ENCODE measurements at regions not wholly inside any gene's neighbourhood (a gene's known extent, or its start where the extent isn't known, plus 50 kb on each side); places are given as distances from the start of the nearest gene placed in this dataset.

- TF ChIP-seq EZH2phosphoT487 (IDR thresholded peaks at IDR 0.05) (no peak), EZH2 (IDR thresholded peaks at IDR 0.05) (no peak), CTCF (IDR thresholded peaks at IDR 0.05) (no peak)
- Mint-ChIP-seq H3K27ac (no peak overlapping the region), H3K27me3 (ENCODE audit: insufficient read depth, low read depth) (no peaks in the 10 kb centered on the region), H3K9me3 (no peaks in the 10 kb centered on the region), H3K4me1 (no peaks in the 10 kb centered on the region), H3K36me3 (no peaks in the 10 kb centered on the region), H3K4me3 (no peak overlapping the region)
- Histone ChIP-seq H4K20me1 (ENCODE audit: low read depth) (no peaks in the 10 kb centered on the region), H3K9me3 (ENCODE audit: low read depth) (no peaks in the 10 kb centered on the region), H3K4me3 (no peak overlapping the region), H3K4me1 (peaks cover 1% of the 10 kb centered on the region), H3K79me2 (ENCODE audit: low read depth) (no peaks in the 10 kb centered on the region), H3K36me3 (no peaks in the 10 kb centered on the region), H3K9ac (no peak overlapping the region), H2AFZ (replicated peaks) (no peak overlapping the region), H3F3A (ENCODE audit: low read depth) (no peaks in the 10 kb centered on the region), H3K4me2 (no peak overlapping the region), H3K27me3 (no peaks in the 10 kb centered on the region), H3K27ac (no peak overlapping the region)
- no peak for DNase-seq (ENCODE audit: low spot score)
Measured at GRCh38 chr21:14833241-14833640, 231.6 kb downstream of the NRIP1 start.

GRCh38 chr21:14830307-14830706 is 234.5 kb downstream of the NRIP1 start:
- H3K4me1 Mint-ChIP-seq = no peaks in the 10 kb centered on the region
- H3K9me3 Mint-ChIP-seq = no peaks in the 10 kb centered on the region

GRCh38 chr21:14829685-14830084 is 235.1 kb downstream of the NRIP1 start:
- no peaks in the 10 kb centered on the region for H3K4me1 ChIP-seq
- H2AFZ ChIP-seq (replicated peaks) = no peak overlapping the region
- no peaks in the 10 kb centered on the region for H3K4me1 Mint-ChIP-seq
- no peaks in the 10 kb centered on the region for H4K20me1 ChIP-seq (ENCODE audit: low read depth)
- no peak overlapping the region for H3K4me3 Mint-ChIP-seq
- no peaks in the 10 kb centered on the region for H3K9me3 ChIP-seq (ENCODE audit: low read depth)
- no peaks in the 10 kb centered on the region for H3K27me3 ChIP-seq
- H3K36me3 Mint-ChIP-seq = no peaks in the 10 kb centered on the region
- H3K4me3 ChIP-seq = no peak overlapping the region
- H3K27ac Mint-ChIP-seq = no peak overlapping the region
- no peaks in the 10 kb centered on the region for H3K36me3 ChIP-seq
- H3K9me3 Mint-ChIP-seq = no peaks in the 10 kb centered on the region
- no peak for DNase-seq (ENCODE audit: low spot score)
- no peak overlapping the region for H3K9ac ChIP-seq
- no peaks in the 10 kb centered on the region for H3K79me2 ChIP-seq (ENCODE audit: low read depth)
- no peak overlapping the region for H3K27ac ChIP-seq
- H3K27me3 Mint-ChIP-seq (ENCODE audit: insufficient read depth, low read depth) = no peaks in the 10 kb centered on the region
- H3F3A ChIP-seq (ENCODE audit: low read depth) = no peaks in the 10 kb centered on the region
- no peak overlapping the region for H3K4me2 ChIP-seq
- no peak for TF ChIP-seq EZH2 (IDR thresholded peaks at IDR 0.05)
- TF ChIP-seq EZH2phosphoT487 (IDR thresholded peaks at IDR 0.05) = no peak
- no peak for TF ChIP-seq CTCF (IDR thresholded peaks at IDR 0.05)

More at GRCh38 chr21:14830307-14830706, 234.5 kb downstream of the NRIP1 start:
- TF ChIP-seq EZH2 (IDR thresholded peaks at IDR 0.05) (no peak), EZH2phosphoT487 (IDR thresholded peaks at IDR 0.05) (no peak), CTCF (IDR thresholded peaks at IDR 0.05) (no peak)
- H3K79me2 ChIP-seq (ENCODE audit: low read depth) = no peaks in the 10 kb centered on the region
- H3K9me3 ChIP-seq (ENCODE audit: low read depth) = no peaks in the 10 kb centered on the region
- no peak for DNase-seq (ENCODE audit: low spot score)
- no peaks in the 10 kb centered on the region for H3K4me1 ChIP-seq
- Mint-ChIP-seq H3K36me3 (no peaks in the 10 kb centered on the region), H3K27me3 (ENCODE audit: insufficient read depth, low read depth) (no peaks in the 10 kb centered on the region), H3K27ac (no peak overlapping the region), H3K4me3 (no peak overlapping the region)
- H3K27ac ChIP-seq = no peak overlapping the region
- H3K4me2 ChIP-seq = no peak overlapping the region
- H4K20me1 ChIP-seq (ENCODE audit: low read depth) = no peaks in the 10 kb centered on the region
- H3K4me3 ChIP-seq = no peak overlapping the region
- no peaks in the 10 kb centered on the region for H3F3A ChIP-seq (ENCODE audit: low read depth)
- no peak overlapping the region for H3K9ac ChIP-seq
- H2AFZ ChIP-seq (replicated peaks) = no peak overlapping the region
- H3K27me3 ChIP-seq = no peaks in the 10 kb centered on the region
- H3K36me3 ChIP-seq = no peaks in the 10 kb centered on the region
